SK-N-SH (cell line): ENCODE measurements at regions not wholly inside any gene's neighbourhood (a gene's known extent, or its start where the extent isn't known, plus 50 kb on each side); places are given as distances from the start of the nearest gene placed in this dataset.

Source experiments
- CHD2 ChIP-seq: fragments of 150-350 bp; IDR thresholded peaks from 2 replicates; pipeline ENCODE4 v1.6.1; 2018; ENCODE audit warnings: low read length; ENCODE audit not compliant: partially characterized antibody
- EZH2phosphoT487 ChIP-seq: fragments of 200-600 bp; sonication (generic); IDR thresholded peaks from 2 replicates; pipeline ENCODE4 v1.6.1; 2017; ENCODE audit warnings: low read depth, mixed run types, mild to moderate bottlenecking, antibody characterized with exemption, moderate library complexity, borderline replicate concordance
- POLR2AphosphoS5 ChIP-seq: IDR thresholded peaks from 2 replicates; pipeline ENCODE4 v1.6.1; 2012; ENCODE audit warnings: low read depth, low read length
- RAD21 ChIP-seq: IDR thresholded peaks from 2 replicates; pipeline ENCODE4 v1.6.1; 2012; ENCODE audit warnings: mild to moderate bottlenecking, low read length
- RCOR1 ChIP-seq: fragments of 150-350 bp; IDR thresholded peaks from 2 replicates; pipeline ENCODE4 v1.6.1; 2017; ENCODE audit warnings: antibody characterized with exemption, low read length
- RFX5 ChIP-seq: IDR thresholded peaks from 2 replicates; pipeline ENCODE4 v1.6.1; 2012; ENCODE audit warnings: mild to moderate bottlenecking, improper control_type of control experiment, low read length
- TEAD4 ChIP-seq: IDR thresholded peaks from 2 replicates; pipeline ENCODE4 v1.4.0; 2012; ENCODE audit warnings: mild to moderate bottlenecking, borderline replicate concordance; ENCODE audit not compliant: insufficient read depth
- TF ChIP-seq, protein P1 (sequence below): fragments of 200-600 bp; sonication (generic); IDR thresholded peaks from 2 replicates; pipeline ENCODE4 v1.6.1; 2017; ENCODE audit warnings: antibody characterized with exemption, mild to moderate bottlenecking, moderate library complexity

DNA sequence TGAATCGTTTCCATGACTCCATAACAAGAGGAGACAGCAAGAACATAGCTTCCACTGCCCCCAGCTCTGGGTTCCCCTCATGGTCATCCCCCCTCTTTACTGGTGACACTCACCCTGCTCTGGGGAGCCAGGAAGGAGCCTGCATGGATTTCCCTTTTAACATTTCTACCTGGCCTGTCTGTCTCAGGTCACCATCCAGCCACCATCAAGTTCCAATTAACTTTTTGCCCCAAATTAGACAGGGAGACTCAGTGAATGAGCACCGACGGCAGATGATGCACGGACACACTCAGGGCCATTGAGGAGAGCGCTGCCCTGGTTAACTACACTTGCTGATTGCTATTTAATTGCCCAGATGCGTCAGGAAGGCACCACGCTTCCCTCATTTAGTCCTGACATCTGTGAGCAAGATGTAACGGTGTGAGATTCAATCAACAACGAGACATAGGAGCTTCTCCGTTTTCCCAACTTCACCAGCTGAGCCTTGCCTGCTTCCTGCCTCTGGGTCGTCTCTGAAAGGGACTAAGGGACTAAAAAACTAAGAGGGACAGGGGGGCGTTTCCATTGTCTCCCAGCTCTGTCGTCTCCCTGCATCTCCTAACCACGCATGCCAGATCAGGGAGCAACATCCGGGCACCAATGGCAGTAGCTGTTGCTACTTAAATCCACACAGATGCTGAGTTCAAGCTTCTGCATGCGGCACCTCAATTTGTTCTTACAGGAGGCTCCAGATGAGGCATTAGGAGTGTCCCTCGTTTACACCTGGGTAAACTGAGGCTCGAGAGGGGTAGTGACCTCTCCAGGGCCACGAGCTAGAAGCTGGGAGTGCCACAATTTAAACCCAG is 426.7 kb downstream of the NPHP4 start:
- TF ChIP-seq, protein P1, sequence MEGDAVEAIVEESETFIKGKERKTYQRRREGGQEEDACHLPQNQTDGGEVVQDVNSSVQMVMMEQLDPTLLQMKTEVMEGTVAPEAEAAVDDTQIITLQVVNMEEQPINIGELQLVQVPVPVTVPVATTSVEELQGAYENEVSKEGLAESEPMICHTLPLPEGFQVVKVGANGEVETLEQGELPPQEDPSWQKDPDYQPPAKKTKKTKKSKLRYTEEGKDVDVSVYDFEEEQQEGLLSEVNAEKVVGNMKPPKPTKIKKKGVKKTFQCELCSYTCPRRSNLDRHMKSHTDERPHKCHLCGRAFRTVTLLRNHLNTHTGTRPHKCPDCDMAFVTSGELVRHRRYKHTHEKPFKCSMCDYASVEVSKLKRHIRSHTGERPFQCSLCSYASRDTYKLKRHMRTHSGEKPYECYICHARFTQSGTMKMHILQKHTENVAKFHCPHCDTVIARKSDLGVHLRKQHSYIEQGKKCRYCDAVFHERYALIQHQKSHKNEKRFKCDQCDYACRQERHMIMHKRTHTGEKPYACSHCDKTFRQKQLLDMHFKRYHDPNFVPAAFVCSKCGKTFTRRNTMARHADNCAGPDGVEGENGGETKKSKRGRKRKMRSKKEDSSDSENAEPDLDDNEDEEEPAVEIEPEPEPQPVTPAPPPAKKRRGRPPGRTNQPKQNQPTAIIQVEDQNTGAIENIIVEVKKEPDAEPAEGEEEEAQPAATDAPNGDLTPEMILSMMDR: no peak
- no peak for TF ChIP-seq RFX5
- no peak for TF ChIP-seq RAD21
- TF ChIP-seq TEAD4: no peak
- no peak for TF ChIP-seq POLR2AphosphoS5
- no peak for TF ChIP-seq RCOR1
- TF ChIP-seq CHD2: no peak
- TF ChIP-seq EZH2phosphoT487: no peak
